Adrenal gland (tissue), 5 donors: ENCODE measurements at regions not wholly inside any gene's neighbourhood (a gene's known extent, or its start where the extent isn't known, plus 50 kb on each side); places are given as distances from the start of the nearest gene placed in this dataset.

ENCODE experiments used
- POLR2A ChIP-seq, 2 donors: fragments of 450-650 bp; IDR thresholded peaks; one replicate each; pipeline ENCODE4 v1.6.1; 2017; ENCODE audit warnings: antibody characterized with exemption in 2 of 2, mild to moderate bottlenecking in 2 of 2, moderate library complexity in 1 of 2
- TF ChIP-seq, protein P1 (sequence below), 6 experiments: fragments of 450-650 bp in 4 of 6; fragments of 200-600 bp in 2 of 6; sonication (generic) in 1 of 6; IDR thresholded peaks; 1 replicate in 5 of 6; 2 replicates in 1 of 6; pipeline versions ENCODE4 v1.5.1 to v1.8.0; 2016 to 2021; ENCODE audit warnings: antibody characterized with exemption in 6 of 6, mild to moderate bottlenecking in 2 of 6, moderate library complexity in 1 of 6
- donor health status: DM: no; HTN: no; CAD: no.

GRCh38 chr1:115475901-115476300 is 137.9 kb upstream of the NGF start:
- TF ChIP-seq, protein P1, sequence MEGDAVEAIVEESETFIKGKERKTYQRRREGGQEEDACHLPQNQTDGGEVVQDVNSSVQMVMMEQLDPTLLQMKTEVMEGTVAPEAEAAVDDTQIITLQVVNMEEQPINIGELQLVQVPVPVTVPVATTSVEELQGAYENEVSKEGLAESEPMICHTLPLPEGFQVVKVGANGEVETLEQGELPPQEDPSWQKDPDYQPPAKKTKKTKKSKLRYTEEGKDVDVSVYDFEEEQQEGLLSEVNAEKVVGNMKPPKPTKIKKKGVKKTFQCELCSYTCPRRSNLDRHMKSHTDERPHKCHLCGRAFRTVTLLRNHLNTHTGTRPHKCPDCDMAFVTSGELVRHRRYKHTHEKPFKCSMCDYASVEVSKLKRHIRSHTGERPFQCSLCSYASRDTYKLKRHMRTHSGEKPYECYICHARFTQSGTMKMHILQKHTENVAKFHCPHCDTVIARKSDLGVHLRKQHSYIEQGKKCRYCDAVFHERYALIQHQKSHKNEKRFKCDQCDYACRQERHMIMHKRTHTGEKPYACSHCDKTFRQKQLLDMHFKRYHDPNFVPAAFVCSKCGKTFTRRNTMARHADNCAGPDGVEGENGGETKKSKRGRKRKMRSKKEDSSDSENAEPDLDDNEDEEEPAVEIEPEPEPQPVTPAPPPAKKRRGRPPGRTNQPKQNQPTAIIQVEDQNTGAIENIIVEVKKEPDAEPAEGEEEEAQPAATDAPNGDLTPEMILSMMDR (IDR thresholded peaks at IDR 0.05): no peak
- TF ChIP-seq POLR2A (IDR thresholded peaks at IDR 0.05): no peak
